ENCODE measurements at regions not wholly inside any gene's neighbourhood (a gene's known extent, or its start where the extent isn't known, plus 50 kb on each side); places are given as distances from the start of the nearest gene placed in this dataset. TPM values are rescaled to one million over a fixed set of nuclear protein-coding genes. Genes with fewer than 3 reads are reported as not detected.

DNA sequence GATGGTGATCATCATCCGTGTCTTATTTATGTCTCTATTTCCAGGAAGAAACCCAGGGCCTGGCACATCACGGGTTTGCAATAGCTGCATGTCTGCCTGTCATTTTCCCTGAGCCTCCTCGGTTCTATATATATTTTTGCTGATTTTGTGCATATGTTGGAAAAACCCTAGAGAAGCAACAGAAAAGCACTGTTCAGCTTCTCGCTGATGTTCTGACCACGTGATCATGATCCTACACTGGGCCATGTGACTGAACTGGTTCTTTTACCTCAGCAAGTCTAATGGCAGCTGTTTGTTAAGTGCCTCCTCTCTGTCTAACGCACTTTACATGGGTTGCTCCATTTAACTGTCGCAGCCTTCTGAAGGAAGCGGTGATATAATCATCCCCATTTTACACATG is 71.3 kb downstream of the CMPK2 start:
- no peak overlapping the region for H2BK15ac ChIP-seq (replicated peaks; ENCODE audit: low read depth)
- no CpG with 5 or more reads among the region's 8 CpGs for WGBS (ENCODE audit: extremely low coverage, insufficient coverage, low lambda C conversion rate)
- H3K56ac ChIP-seq (ENCODE audit: low read length): no peak overlapping the region

More for the DNA sequence above, 71.3 kb downstream of the CMPK2 start:
- no peak overlapping the region for H3K23ac ChIP-seq (ENCODE audit: low read length)
- H3K4me3 ChIP-seq (ENCODE audit: low read length): no peak overlapping the region
- no peaks in the 10 kb centered on the region for H3K4me1 ChIP-seq (ENCODE audit: control insufficient read depth, low read depth, low read length)
- H3K4ac ChIP-seq (ENCODE audit: low read depth, low read length): no peak overlapping the region
- H2BK5ac ChIP-seq (ENCODE audit: low read length): no peak overlapping the region
- no peak overlapping the region for H3K9ac ChIP-seq (ENCODE audit: low read length)
- no peak overlapping the region for H3K18ac ChIP-seq (ENCODE audit: low read length)
- H2BK120ac ChIP-seq (ENCODE audit: low read depth, low read length): no peak overlapping the region
- H3K4me2 ChIP-seq (ENCODE audit: low read length): no peak overlapping the region
- H3K79me1 ChIP-seq (ENCODE audit: low read length): no peaks in the 10 kb centered on the region
- H4K5ac ChIP-seq (ENCODE audit: low read length): no peak overlapping the region
- no peaks in the 10 kb centered on the region for H3K36me3 ChIP-seq (ENCODE audit: control insufficient read depth, insufficient read depth, low read length)
- H2AK5ac ChIP-seq (ENCODE audit: low read length): no peak overlapping the region
- H3K27me3 ChIP-seq (ENCODE audit: insufficient read depth, low read length, poor library complexity): no peaks in the 10 kb centered on the region
- no peak overlapping the region for H4K8ac ChIP-seq (ENCODE audit: low read depth, low read length)
- no peaks in the 10 kb centered on the region for H3K79me2 ChIP-seq (ENCODE audit: control insufficient read depth, insufficient read depth, low read length)
- no peak overlapping the region for H3K27ac ChIP-seq (ENCODE audit: low read depth, low read length)
- DNase-seq: no peak

Small RNA genes lying in the stretch of these regions (small RNA-seq; reads per million reads assigned to genes)
- gene MIR7158 (ENCODE audit: insufficient read depth): not detected

Measured in mesendoderm (in vitro differentiated cells).